NCI-H1436 (cell line): ENCODE measurements at regions not wholly inside any gene's neighbourhood (a gene's known extent, or its start where the extent isn't known, plus 50 kb on each side); places are given as distances from the start of the nearest gene placed in this dataset.

Experiments used
- DNase-seq: peaks from one replicate; lab custom pipeline; 2025; lab: John Stamatoyannopoulos, UW

GRCh38 chr20:4559106-4559505 lies 127.2 kb upstream of the PRNP start:
- no peak for DNase-seq

GRCh38 chr20:4556781-4557180 lies 129.5 kb upstream of the PRNP start:
- no peak for DNase-seq

GRCh38 chr20:4555188-4555890 lies 130.9 kb upstream of the PRNP start:
- DNase-seq: no peak

- DNase-seq: no peak
These were observed 131.9 kb upstream of the PRNP start for GRCh38 chr20:4554346-4554745.

- DNase-seq: no peak
These were observed 134.1 kb upstream of the PRNP start for GRCh38 chr20:4552075-4552640.

GRCh38 chr20:4550740-4551139 lies 135.5 kb upstream of the PRNP start:
- DNase-seq: no peak

GRCh38 chr20:4549711-4550259 lies 136.5 kb upstream of the PRNP start:
- DNase-seq: no peak

GRCh38 chr20:4548552-4548951 lies 137.7 kb upstream of the PRNP start:
- DNase-seq: no peak

- no peak for DNase-seq
These were observed 139.5 kb upstream of the PRNP start for GRCh38 chr20:4546786-4547185.

- no peak for DNase-seq
These were observed 139.9 kb upstream of the PRNP start for GRCh38 chr20:4546342-4546741.

GRCh38 chr20:4545526-4545925 lies 140.7 kb upstream of the PRNP start:
- no peak for DNase-seq

- no peak for DNase-seq
These were observed 141.5 kb upstream of the PRNP start for GRCh38 chr20:4544765-4545164.

- DNase-seq: no peak
These were observed 144.0 kb upstream of the PRNP start for GRCh38 chr20:4542270-4542669.

- no peak for DNase-seq
These were observed 151.9 kb upstream of the PRNP start for GRCh38 chr20:4534315-4534714.

GRCh38 chr20:4533368-4534133 lies 152.7 kb upstream of the PRNP start:
- no peak for DNase-seq

GRCh38 chr20:4532772-4533171 lies 153.5 kb upstream of the PRNP start:
- no peak for DNase-seq

GRCh38 chr20:4524792-4525191 lies 161.5 kb upstream of the PRNP start:
- DNase-seq: no peak

GRCh38 chr20:4524307-4524706 lies 161.9 kb upstream of the PRNP start:
- DNase-seq: no peak

GRCh38 chr20:4522310-4522709 lies 163.9 kb upstream of the PRNP start:
- DNase-seq: no peak

- DNase-seq: no peak
These were observed 164.9 kb upstream of the PRNP start for GRCh38 chr20:4521170-4521968.

GRCh38 chr20:4519534-4519933 lies 166.7 kb upstream of the PRNP start:
- no peak for DNase-seq

GRCh38 chr20:4516876-4517275 lies 169.4 kb upstream of the PRNP start:
- no peak for DNase-seq
